CD1c-positive myeloid dendritic cell (primary cell): ENCODE measurements at regions not wholly inside any gene's neighbourhood (a gene's known extent, or its start where the extent isn't known, plus 50 kb on each side); places are given as distances from the start of the nearest gene placed in this dataset.
"Not testable (repeated sequence)": the region's sequence is repeated elsewhere in the genome, so short reads cannot be mapped to it uniquely, and the experiment has no call there.

Source experiments
- DNase-seq: peaks from one replicate; pipeline ENCODE4 v3.0.0-alpha.2; 2016; ENCODE audit errors: extremely low spot score

DNA sequence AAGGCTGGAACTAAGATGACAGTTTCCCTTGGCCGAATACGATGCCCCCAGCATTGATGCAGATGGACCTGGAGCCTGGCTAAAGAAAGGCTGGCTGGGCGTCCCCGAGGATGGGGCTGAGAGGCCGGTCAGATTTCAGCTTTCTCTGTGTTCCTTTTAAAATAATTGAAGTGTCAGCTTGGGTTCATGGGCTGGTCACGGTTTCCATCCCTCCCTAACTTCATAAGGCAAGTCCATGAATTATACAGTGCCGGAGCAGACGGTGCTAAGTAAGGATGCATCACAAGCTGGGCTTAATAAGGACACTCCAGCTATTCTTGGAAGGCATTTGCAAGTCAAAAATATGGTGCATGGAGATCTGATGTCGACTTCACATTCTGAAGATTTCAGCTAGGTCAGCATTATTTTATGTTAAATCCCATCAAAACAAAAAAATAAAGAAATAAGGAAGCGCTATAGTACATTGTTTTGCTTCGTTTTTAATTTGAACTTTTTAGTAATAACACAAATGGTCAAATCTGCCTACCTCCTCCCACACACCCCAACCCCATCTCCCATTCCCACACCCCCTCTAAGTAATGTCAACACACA lies 220.8 kb downstream of the RPLP1 start:
- DNase-seq = no peak

DNA sequence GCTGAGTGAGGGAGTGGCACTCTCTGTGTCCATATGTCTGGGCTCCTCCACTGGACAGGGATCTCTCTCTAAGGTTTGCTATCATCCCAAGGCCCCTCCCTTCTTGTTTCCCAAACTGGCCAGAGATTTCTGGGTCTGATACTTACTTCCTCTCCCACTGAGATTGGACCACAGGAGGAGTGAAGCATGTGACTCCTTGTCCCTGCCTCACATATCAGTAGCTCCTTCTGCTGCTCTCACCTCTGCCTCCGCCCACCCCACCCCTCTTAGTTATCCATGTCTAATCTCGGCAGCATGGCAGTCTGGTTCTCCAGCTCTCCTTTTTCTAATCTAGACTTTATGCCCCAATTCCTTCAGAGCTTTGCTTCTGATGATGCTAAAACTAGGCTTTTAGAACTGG lies 223.1 kb downstream of the RPLP1 start:
- no peak for DNase-seq

DNA sequence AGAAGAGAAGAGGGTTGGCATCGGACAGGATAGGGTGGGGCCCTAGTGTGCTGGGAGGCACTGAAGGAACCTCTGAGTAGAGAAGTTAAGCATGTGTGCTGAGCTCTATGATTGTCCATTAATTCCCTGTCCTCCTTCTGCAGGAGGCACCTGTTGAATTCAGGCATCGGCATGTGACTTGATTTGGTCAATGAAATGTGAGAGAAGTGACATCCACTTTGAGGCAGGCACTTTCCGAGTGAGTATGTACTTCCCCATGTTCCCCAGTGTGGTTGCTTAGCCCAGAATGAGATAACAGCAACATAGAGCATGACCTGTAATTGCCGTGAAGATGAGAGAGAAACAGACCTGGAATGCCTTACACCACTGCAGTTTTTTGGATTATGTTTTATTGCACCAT lies 224.8 kb downstream of the RPLP1 start:
- DNase-seq = peak; percentile 47

DNA sequence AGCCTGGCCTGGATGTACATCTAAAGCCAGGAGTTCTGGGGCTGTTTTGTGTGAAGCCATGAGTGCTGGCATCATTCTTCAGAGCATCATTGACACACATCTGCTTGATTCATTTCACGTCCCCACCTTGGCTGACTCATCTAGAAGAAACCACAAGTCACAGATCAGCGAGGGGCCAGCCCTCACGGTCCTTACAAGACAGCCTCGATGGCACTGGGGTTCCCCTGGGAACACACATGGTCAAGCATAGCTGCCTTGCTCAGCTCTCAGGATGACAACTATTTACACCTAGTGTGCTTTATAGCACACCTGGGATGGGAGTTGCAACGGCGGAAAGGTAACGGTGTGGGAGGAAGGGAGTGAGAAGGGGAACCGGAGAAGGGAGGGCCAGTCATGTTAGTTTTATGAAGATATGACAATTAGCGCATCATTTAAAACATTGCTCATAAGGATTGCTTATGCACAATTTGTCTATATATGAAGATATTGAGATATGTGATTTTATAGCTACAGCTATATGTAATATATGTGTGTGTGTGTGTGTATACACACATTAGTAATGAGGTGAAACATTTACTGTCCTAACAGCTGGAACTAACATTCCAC lies 227.1 kb downstream of the RPLP1 start:
- DNase-seq = no peak

DNA sequence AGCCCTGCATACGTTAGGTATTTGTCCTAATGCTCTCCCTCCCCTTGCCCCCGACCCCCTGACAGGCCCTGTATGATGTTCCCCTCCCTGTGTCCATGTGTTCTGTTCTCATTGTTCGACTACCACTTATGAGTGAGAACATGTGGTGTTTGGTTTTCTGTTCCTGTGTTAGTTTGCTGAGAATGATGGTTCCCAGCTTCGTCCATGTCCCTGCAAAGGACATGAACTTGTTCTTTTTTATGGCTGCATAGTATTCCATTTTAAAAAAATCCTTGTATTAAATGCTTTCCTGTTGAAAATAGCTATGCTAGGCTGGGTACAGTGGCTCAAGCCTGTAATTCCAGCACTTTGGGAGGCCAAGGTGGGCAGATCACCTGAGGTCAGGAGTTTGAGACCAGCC lies 232.2 kb downstream of the RPLP1 start:
- not testable (repeated sequence) for DNase-seq

DNA sequence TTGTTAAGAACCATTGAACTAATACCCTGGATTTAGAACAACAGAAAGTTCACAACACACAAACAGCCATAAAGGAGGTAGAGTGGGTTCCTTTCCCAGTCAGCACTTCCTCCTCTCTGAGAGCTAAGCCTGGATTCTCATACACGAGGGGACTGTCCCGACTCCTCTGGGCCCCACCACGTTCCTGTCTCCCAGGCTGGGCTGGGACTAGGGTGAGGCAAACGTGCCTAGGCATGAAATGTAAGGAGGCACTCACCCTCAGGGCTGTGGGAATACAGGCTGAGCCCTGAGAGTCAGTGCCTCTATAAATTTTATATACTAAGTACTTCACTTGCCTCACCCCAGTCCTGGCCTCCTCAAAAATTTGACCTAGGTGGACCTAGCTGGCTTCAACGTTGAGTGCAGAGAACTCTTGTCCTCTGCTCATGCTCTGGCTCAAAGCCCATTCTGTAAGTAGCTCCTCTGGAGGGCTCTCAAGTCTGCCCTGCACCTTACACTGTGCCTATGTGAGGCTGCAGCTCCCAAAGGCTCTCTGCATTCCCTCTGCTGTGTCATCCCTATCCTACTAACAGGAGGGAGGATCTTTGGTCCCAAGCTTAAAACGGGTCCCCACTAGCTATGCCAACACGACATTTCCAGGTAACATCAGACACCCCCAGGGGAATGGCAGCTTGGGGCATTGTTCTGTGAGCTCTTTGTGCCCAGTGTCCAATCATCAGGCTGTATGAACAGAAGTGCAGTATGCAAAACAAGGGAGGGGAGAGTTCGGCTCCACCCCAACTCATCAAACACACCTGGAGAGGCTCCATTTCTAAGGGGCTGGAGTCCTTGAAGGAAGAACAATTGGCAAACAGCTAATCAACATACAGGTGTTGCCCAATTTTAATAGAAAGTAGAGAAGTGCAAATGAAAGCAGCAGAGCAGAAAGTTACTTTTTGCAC lies 233.2 kb downstream of the RPLP1 start:
- DNase-seq = no peak

DNA sequence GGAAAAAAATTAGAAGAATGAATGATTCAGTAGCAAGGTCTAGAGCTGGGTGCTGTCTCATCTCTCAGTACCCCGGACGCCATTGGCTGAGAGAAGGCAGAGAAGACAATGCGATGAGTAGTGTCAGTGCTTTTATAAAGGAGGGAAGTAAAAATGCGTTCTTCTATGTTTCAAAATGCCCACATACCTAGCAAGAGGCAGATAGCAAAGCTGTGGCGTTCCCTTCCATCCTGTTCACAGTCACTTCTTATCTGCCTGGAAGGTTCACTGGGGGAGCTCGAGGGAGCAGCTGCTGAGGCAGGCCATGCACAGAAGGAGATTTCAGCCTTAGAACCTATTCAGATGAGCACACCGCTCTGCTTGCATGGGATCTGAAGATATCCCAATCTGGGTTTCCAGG lies 234.0 kb downstream of the RPLP1 start:
- DNase-seq = no peak

DNA sequence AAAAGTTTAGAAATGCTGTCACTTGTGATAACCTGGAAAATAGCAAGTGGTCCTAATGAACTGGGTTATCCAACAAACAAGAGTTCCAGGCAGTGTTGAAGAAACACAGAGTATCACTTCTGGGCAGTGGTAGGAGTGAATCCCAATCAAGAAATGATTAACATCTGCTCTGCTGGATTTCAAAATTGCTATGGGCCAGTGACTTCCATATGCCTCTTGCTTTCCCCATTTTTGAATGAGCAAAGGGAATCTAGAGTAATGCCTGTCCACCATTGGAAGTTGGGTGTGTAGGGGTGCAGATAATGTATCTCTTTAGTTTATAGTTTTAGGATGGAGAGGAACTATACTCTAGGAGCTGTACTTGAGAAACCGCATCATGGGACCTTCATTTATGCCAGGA lies 236.5 kb downstream of the RPLP1 start:
- no peak for DNase-seq

DNA sequence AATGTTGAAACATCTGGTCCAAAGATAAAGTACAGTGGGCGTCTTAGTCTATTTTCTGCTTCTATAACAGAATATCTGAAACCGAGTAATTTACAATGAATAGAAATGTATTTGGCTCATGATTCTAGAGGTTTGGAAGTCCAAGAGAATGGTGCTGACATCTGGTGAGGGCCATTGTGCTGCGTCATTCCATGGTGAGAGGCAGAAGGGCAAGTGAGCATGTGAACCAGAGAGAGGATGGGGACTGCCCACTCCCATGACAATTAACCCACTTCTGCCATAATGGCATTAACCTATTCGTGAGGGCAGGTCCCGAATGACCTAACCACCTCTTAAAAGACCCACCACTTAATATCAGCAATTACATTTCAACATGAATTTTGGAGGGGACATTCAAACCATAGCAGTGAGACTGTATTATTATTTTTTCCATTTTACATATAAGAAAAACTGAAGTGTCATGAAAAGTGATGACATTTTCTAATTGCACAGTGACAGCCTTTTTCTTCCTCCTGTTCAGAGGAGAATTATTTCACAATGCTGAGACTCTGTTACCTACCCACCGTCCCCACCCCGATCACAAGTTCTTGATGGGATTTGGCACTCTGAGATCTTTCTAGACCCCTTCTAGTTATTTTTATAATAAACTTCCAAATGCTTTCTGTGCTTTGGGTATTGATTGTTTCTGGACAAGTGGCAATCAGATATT lies 238.8 kb downstream of the RPLP1 start:
- DNase-seq = no peak

DNA sequence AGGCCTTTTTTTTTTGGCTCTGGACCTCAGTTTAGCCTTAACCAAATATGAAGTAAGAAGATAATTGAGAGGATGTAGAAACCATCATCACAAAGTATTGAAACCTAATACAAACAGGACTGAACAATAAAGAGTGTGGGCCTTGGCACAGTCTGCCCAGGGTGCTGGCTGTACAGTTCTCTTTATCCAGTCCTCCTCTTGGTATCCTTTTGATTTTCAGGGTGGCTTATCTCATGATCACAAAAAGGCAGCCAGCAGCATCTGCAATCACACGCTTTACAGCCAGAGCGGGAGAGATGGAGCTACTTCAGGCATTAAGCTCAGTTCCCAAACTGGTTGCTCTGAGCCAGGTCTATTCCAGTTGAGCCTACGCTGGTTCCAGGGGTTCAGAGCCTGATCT lies 239.7 kb downstream of the RPLP1 start:
- no peak for DNase-seq

DNA sequence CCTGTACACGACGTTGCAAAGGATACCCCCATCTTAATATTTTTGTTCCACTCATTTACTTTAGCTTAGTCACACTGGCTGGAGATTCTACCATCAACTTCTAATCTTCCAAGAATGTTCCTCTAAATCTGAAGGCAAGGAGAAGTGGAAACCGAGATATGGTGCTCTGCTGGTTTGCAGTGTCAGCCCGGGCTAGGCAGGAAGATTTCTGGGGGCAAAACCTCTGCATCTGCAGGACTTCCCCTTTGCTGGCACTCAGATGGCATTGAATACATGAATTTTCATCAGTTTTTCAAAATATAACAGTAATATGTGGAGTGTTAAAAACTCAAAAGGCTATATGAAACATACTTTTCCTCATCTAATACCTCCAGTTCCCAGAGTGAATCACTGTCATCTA lies 240.4 kb downstream of the RPLP1 start:
- peak; percentile 32 for DNase-seq

DNA sequence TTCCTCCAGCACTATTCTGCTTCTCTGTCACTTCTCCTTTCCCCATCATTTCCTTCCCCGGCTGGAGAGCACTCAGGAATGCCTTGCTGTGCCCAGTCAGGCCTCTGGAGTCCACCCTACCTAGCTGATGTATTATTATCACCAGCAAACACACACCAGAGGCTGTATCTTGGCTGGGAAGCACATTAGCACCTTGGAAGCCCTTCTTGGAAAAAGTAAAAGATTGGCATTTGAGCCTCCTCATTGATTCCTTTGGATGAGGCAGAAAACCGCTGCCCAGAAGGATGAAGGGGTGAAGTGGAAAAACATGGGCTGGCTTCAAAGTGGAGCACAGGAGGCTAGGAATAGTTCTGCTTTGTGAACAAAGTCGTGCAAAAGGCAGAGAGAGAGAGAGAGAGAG lies 244.3 kb downstream of the RPLP1 start:
- no peak for DNase-seq

DNA sequence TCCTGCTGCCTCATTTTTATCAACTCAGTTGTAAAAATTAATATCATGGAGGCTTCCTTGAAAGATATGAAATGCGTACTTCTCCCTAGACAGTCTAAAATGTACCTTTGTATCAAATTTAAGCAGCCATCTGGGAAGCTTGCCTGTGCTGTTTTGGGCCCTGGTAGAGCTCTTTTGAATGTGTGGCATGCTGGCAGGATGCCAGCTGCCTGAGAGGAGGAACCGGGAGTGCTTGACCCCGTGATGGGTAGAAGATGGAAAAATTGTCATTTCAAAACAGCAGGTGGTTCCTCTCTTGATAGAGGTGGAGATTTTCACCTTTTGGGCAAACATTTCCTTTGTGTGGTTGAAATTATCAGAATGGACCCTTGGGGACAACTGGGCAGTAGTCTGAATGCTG lies 245.3 kb downstream of the RPLP1 start:
- DNase-seq = peak; percentile 76

DNA sequence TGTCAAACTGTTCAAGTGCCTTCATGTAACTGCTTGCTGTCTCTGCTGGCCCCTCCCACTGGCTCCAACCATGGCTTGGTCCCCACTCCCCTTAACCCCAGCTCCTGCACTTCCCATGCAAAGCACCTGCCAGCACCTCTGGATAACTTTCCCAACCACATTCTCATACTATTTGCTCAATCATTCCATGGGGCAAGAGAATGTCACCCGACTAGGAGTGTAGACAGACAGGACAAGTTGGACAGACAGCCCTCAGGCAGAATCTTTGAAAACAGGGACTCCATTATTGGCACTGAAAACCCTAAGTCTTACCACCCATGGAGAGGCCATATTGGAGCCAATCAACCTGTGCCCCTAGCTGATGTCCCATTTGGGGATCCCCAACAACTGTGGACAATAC lies 246.5 kb downstream of the RPLP1 start:
- DNase-seq = no peak

DNA sequence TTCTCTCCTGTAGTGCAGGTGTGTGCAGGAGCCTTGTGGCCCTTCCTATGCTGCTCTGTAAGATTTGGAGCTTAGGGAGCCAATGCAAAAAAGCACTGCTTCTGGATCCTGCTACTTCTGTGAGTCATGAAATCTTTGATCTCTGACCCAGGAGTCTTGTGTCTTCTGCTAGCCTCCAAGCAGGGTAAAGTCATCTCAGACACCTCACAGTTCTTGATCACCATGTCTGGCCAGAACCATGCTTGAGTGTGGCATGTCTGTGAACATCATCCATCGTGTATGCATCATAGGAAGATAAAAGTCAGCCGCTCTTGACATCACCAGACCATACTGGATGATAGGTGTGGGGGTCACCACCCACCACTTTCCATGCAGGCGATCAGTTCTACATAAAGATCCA lies 247.8 kb downstream of the RPLP1 start:
- DNase-seq = no peak

DNA sequence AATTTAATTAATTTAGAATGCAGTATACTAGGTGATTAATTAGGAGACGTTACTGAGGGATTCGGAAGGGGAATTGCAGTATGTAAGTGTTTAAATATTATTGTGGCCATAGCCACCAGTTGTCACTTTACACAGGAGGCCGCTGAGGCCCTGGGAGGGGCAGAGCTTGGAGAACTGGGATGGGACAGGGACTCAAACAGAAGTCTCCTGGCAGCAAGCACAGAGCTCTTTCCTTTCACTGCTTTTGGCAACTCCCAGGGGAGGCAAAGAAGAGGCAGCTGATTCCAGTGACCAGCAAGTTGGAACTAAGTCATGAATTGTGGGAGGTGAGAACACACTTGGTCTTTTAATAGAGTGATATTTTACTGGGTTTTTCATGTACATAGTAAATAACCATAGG lies 248.6 kb downstream of the RPLP1 start:
- DNase-seq = no peak

DNA sequence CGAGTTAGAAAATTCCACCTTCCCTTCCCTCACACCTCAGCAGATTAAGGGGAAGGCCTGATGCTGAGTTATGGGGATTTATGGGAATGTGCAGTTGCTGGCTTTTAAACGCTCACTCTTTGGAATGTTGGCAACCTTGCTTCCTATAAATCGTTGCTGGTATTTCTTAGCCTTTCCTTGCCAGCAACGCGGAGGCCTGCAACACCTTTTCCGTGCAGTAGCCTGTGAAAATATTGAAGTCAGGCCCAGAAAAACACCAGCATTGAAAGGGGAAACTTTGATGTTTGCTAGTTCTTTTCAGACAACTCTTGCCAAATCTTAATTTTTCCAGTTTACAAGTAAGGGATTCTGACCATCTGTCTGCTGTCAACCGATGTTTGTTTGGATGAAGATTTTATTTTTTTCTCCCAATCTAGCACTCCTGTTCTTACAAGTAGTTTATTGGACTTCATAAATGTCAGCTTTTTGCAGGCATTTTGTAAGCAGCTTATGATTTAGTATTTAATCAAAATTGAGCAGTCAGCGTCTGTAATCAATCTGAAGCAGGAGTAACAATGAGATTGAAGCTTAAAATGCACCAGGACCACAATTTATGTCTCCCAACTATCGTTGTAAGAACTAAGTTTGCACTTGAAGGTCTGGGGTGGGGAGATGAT lies 251.0 kb downstream of the RPLP1 start:
- DNase-seq = no peak

DNA sequence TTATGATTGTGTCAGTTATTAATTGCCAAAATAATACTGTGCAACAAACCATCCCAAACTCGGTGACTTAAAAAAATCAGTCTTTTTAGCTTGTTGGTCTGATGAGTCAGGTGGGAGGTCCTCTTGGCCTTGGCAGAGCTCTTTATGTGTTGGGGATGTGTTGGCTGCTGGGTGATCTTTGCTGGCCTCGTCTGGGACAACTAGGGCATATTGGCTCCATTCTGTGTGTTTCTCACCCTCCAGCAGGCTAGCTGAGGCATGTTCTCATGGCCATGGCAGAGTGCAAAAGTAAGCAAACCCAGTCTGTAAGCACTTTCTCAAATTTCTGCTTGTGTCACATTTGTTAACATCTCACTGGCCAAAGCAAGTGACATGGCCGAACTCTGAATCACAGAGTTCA lies 251.6 kb downstream of the RPLP1 start:
- no peak for DNase-seq

DNA sequence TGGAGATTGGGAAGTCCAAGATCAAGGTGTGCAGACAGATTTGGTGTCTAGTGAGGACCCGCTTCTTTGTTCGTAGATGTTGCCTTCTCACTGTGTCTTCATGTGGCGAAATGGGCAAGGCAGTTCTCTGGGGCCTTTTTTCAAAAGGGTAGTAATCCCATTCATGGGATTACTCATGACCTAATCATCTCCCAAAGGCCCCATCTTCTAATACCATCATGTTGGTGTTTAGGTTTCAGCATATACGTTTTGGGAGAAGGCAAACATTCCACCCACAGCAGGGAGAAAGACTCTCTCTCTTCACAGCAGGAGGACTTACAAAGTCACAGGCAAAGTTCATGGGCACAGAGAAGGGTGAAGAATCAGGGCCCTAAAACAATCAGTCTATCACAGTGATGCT lies 252.1 kb downstream of the RPLP1 start:
- DNase-seq = no peak

DNA sequence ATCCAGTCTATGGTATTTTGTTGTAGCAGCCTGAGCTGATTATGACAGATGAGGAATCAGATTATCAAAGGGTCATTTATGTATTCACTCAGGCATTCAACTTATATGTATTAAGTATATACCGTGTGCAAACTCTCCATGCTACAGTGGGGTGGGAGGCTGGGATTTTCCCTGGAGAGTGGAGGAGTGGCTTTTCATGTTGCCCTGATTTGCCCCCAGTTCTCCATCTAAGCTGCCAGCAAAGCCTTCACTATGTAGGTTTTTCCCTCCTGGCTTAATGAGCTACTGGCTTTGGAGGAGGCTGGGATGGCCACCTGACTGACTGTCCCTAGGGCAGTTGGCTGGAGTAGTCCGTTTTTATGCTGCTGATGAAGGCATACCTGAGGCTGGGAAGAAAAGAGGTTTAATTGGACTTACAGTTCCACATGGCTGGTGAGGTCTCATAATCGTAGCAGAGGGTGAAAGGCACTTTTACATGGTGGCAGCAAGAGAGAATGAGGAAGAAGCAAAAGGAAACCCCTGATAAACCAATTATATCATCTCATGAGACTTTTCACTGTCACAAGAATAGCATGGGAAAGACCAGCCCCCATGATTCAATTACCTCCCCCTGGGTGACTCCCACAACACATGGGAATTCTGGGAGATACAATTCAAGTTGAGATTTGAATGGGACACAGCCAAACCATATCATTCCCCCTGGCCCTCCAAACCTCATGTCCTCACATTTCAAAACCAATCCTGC lies 253.9 kb downstream of the RPLP1 start:
- no peak for DNase-seq

DNA sequence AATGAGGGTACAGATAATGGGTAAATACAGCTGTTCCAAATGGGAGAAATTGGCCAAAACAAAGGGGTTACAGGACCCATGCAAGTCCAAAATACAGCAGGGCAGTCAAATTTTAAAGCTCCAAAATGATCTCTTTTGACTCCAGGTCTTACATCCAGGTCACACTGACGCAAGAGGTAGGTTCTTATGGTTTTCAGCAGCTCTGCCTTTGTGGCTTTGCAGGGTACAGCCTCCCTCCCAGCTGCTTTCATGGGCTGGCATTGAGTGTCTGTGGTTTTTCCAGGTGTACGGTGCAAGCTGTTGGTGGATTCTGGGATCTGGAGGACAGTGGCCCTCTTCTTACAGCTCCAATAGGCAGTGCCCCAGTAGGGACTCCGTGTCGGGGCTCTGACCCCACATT lies 254.6 kb downstream of the RPLP1 start:
- DNase-seq = not testable (repeated sequence)
